ENCODE measurements at regions not wholly inside any gene's neighbourhood (a gene's known extent, or its start where the extent isn't known, plus 50 kb on each side); places are given as distances from the start of the nearest gene placed in this dataset.

- H3K27ac ChIP-seq, result no peak overlapping the region
- TF ChIP-seq CTCF (IDR thresholded peaks at IDR 0.05) (no peak), ZFX (IDR thresholded peaks at IDR 0.05; ENCODE audit: borderline replicate concordance) (no peak)
These were observed 612.1 kb upstream of the KLHL1 start for GRCh38 chr13:70720386-70720785.

- no peak overlapping the region for H3K27ac ChIP-seq
- no peak for TF ChIP-seq CTCF (IDR thresholded peaks at IDR 0.05)
- no peak for TF ChIP-seq ZFX (IDR thresholded peaks at IDR 0.05; ENCODE audit: borderline replicate concordance)
These were observed 606.7 kb upstream of the KLHL1 start for GRCh38 chr13:70714993-70715392.

GRCh38 chr13:70708775-70709174 is 600.5 kb upstream of the KLHL1 start:
- TF ChIP-seq CTCF (IDR thresholded peaks at IDR 0.05), result no peak
- no peak for TF ChIP-seq ZFX (IDR thresholded peaks at IDR 0.05; ENCODE audit: borderline replicate concordance)
- no peak overlapping the region for H3K27ac ChIP-seq

- H3K27ac ChIP-seq, result no peak overlapping the region
- TF ChIP-seq ZFX (IDR thresholded peaks at IDR 0.05; ENCODE audit: borderline replicate concordance) (no peak), CTCF (IDR thresholded peaks at IDR 0.05) (no peak)
These were observed 595.5 kb upstream of the KLHL1 start for GRCh38 chr13:70703755-70704154.

- TF ChIP-seq CTCF (IDR thresholded peaks at IDR 0.05) (no peak), ZFX (IDR thresholded peaks at IDR 0.05; ENCODE audit: borderline replicate concordance) (no peak)
- no peak overlapping the region for H3K27ac ChIP-seq
These were observed 586.9 kb upstream of the KLHL1 start for GRCh38 chr13:70694996-70695715.

- peak overlapping the region; percentile 5; the same call in 1 of the 2 replicates for H3K27ac ChIP-seq
- TF ChIP-seq ZFX (IDR thresholded peaks at IDR 0.05; ENCODE audit: borderline replicate concordance), result no peak
- no peak for TF ChIP-seq CTCF (IDR thresholded peaks at IDR 0.05)
These were observed 560.7 kb upstream of the KLHL1 start for GRCh38 chr13:70668983-70669382.

GRCh38 chr13:70668293-70668692 is 560.0 kb upstream of the KLHL1 start:
- H3K27ac ChIP-seq, result 0 out of 2 replicates have a peak overlapping the region, but pooled peaks have one; percentile 5
- TF ChIP-seq ZFX (IDR thresholded peaks at IDR 0.05; ENCODE audit: borderline replicate concordance), result no peak
- no peak for TF ChIP-seq CTCF (IDR thresholded peaks at IDR 0.05)
